Spleen (tissue), 7 donors: ENCODE measurements at regions not wholly inside any gene's neighbourhood (a gene's known extent, or its start where the extent isn't known, plus 50 kb on each side); places are given as distances from the start of the nearest gene placed in this dataset.

Experiments
- POLR2A ChIP-seq, 3 donors: fragments of 450-650 bp; IDR thresholded peaks; one replicate each; pipeline ENCODE4 v1.5.1; 2017; ENCODE audit warnings: antibody characterized with exemption in 3 of 3, mild to moderate bottlenecking in 1 of 3
- POLR2AphosphoS5 ChIP-seq, 3 donors: sonication (generic); formaldehyde crosslinking; IDR thresholded peaks; one replicate each; pipeline ENCODE4 v1.5.1; 2017; ENCODE audit warnings: antibody characterized with exemption in 3 of 3
- TF ChIP-seq, protein P1 (sequence below), 11 experiments: fragments of 200-600 bp in 7 of 11; fragments of 450-650 bp in 4 of 11; sonication (generic) in 4 of 11; IDR thresholded peaks in 8 of 11; conservative IDR thresholded peaks in 3 of 11; 1 replicate in 7 of 11; 2 replicates in 4 of 11; pipeline versions ENCODE4 v1.4.0 to v1.8.0; 2016 to 2021; ENCODE audit warnings: antibody characterized with exemption in 11 of 11, inconsistent platforms in 4 of 11, mild to moderate bottlenecking in 1 of 11
- donor health status: DM: no; HTN: no; CAD: no; lungs with moderate emphysema.
- donor health status: DM: no; HTN: no; CAD: no.
- donor health status: DM: no; HTN: no; CAD: no.

DNA sequence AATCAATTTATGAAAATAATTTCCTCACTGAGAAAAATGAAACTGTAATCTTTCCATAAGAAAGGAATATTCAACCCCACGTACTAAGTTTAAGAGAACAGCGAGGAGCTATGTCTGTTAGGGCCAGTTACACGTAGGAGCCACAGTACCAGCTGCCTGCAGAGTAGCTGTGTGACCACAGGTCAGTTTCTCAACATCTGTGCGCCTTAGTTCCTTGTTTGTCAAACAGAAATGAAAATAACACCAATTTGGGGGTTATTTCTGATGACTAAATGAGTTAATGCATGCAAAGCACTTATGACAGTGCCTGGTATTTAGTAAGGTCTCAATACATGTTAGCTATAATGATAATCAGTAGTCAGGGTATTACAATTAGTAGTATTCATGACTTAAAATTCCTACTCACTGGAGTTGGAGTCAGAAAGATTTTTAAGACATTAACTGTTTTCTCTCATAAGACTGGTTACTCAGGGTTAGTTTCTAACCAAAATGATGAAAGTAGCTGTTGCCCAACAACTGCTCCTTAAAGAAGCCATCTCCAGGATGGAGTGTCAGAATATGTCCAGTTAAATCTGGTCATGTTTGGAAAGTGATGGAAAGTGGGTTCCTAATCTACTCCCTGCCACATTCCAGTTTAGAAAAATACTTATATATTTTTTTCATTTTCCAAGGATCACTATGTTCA, 85.8 kb upstream of the ZNF648 start:
- TF ChIP-seq, protein P1, sequence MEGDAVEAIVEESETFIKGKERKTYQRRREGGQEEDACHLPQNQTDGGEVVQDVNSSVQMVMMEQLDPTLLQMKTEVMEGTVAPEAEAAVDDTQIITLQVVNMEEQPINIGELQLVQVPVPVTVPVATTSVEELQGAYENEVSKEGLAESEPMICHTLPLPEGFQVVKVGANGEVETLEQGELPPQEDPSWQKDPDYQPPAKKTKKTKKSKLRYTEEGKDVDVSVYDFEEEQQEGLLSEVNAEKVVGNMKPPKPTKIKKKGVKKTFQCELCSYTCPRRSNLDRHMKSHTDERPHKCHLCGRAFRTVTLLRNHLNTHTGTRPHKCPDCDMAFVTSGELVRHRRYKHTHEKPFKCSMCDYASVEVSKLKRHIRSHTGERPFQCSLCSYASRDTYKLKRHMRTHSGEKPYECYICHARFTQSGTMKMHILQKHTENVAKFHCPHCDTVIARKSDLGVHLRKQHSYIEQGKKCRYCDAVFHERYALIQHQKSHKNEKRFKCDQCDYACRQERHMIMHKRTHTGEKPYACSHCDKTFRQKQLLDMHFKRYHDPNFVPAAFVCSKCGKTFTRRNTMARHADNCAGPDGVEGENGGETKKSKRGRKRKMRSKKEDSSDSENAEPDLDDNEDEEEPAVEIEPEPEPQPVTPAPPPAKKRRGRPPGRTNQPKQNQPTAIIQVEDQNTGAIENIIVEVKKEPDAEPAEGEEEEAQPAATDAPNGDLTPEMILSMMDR (IDR thresholded peaks at IDR 0.05 in 8 of 11, conservative IDR thresholded peaks at IDR 0.05 in 3 of 11), result peak in 1 of 11 experiments; percentile 18
- peak in 1 of 3 donors; percentile 73 for TF ChIP-seq POLR2AphosphoS5 (IDR thresholded peaks at IDR 0.05)
- TF ChIP-seq POLR2A (IDR thresholded peaks at IDR 0.05), result no peak
